H9 (cell line): ENCODE measurements at regions not wholly inside any gene's neighbourhood (a gene's known extent, or its start where the extent isn't known, plus 50 kb on each side); places are given as distances from the start of the nearest gene placed in this dataset.

Source experiments
- DNase-seq: peaks from one replicate; pipeline ENCODE4 v3.0.0-alpha.2; 2017
- H2AFZ ChIP-seq: one replicate; pipeline ENCODE4 v1.6.1; 2013; ENCODE audit warnings: mild to moderate bottlenecking, low read length, control low read depth, moderate library complexity
- H2AK5ac ChIP-seq: 2 replicates; pipeline ENCODE4 v1.6.1; 2013; ENCODE audit warnings: low read length, control low read depth, mixed read lengths; ENCODE audit not compliant: insufficient read length
- H2BK120ac ChIP-seq: one replicate; pipeline ENCODE4 v1.6.1; 2013; ENCODE audit warnings: low read depth, mild to moderate bottlenecking, low read length, control low read depth, inconsistent platforms; ENCODE audit not compliant: poor library complexity, severe bottlenecking
- H2BK12ac ChIP-seq: 2 replicates; pipeline ENCODE4 v1.6.1; 2013; ENCODE audit warnings: low read length, control low read depth, mixed read lengths, low read depth; ENCODE audit not compliant: insufficient read length
- H2BK15ac ChIP-seq: 2 replicates; pipeline ENCODE4 v1.6.1; 2013; ENCODE audit warnings: low read depth, low read length, control low read depth
- H2BK20ac ChIP-seq: one replicate; pipeline ENCODE4 v1.6.1; 2013; ENCODE audit warnings: low read depth, mild to moderate bottlenecking, low read length, control low read depth, inconsistent platforms; ENCODE audit not compliant: poor library complexity, severe bottlenecking
- H2BK5ac ChIP-seq: 2 replicates; pipeline ENCODE4 v1.6.1; 2013; ENCODE audit warnings: low read length, control low read depth, mixed read lengths; ENCODE audit not compliant: insufficient read length
- H3K14ac ChIP-seq: 2 replicates; pipeline ENCODE4 v1.6.1; 2013; ENCODE audit warnings: low read length, control low read depth; ENCODE audit not compliant: insufficient read depth
- H3K18ac ChIP-seq: 2 replicates; pipeline ENCODE4 v1.6.1; 2013; ENCODE audit warnings: low read depth, mild to moderate bottlenecking, mixed read lengths, low read length, control low read depth; ENCODE audit not compliant: insufficient read length
- H3K23ac ChIP-seq: 2 replicates; pipeline ENCODE4 v1.6.1; 2013; ENCODE audit warnings: low read length, control low read depth, mixed read lengths, low read depth; ENCODE audit not compliant: insufficient read length
- H3K23me2 ChIP-seq: 2 replicates; pipeline ENCODE4 v1.6.1; 2013; ENCODE audit warnings: low read depth, mild to moderate bottlenecking, mixed read lengths, low read length, control low read depth; ENCODE audit not compliant: insufficient read length, poor library complexity, severe bottlenecking
- H3K27ac ChIP-seq: 2 replicates; pipeline ENCODE4 v1.5.1; 2013; ENCODE audit warnings: low read length, control low read depth, mixed read lengths, low read depth; ENCODE audit not compliant: insufficient read length
- H3K27me3 ChIP-seq: 2 replicates; pipeline ENCODE4 v1.6.1; 2013; ENCODE audit warnings: low read length, control low read depth, inconsistent platforms; ENCODE audit not compliant: insufficient read depth
- H3K4ac ChIP-seq: 2 replicates; pipeline ENCODE4 v1.6.1; 2013; ENCODE audit warnings: low read depth, mild to moderate bottlenecking, control low read depth, inconsistent platforms, low read length, moderate library complexity
- H3K4me1 ChIP-seq: 2 replicates; pipeline ENCODE4 v1.6.1; 2013; ENCODE audit warnings: low read length, control low read depth, inconsistent platforms; ENCODE audit not compliant: insufficient read depth
- H3K4me2 ChIP-seq: 2 replicates; pipeline ENCODE4 v1.6.1; 2013; ENCODE audit warnings: low read length, control low read depth, mixed read lengths; ENCODE audit not compliant: insufficient read length, insufficient read depth
- H3K56ac ChIP-seq: 2 replicates; pipeline ENCODE4 v1.6.1; 2013; ENCODE audit warnings: low read depth, mild to moderate bottlenecking, mixed read lengths, low read length, control low read depth; ENCODE audit not compliant: insufficient read length
- H3K79me1 ChIP-seq: 2 replicates; pipeline ENCODE4 v1.6.1; 2013; ENCODE audit warnings: low read depth, mild to moderate bottlenecking, moderate library complexity, low read length, control low read depth, inconsistent platforms; ENCODE audit not compliant: insufficient read depth, poor library complexity, severe bottlenecking
- H3K79me2 ChIP-seq: 2 replicates; pipeline ENCODE4 v1.6.1; 2013; ENCODE audit warnings: low read length, control low read depth, inconsistent platforms; ENCODE audit not compliant: insufficient read depth
- H3K9ac ChIP-seq: 2 replicates; pipeline ENCODE4 v1.6.1; 2013; ENCODE audit warnings: low read length, control low read depth, mixed read lengths; ENCODE audit not compliant: insufficient read length; ENCODE audit errors: extremely low read depth
- H3K9me3 ChIP-seq: one replicate; pipeline ENCODE4 v1.6.1; 2013; ENCODE audit warnings: low read depth, low read length, inconsistent platforms; ENCODE audit not compliant: control insufficient read depth
- H3T11ph ChIP-seq: one replicate; pipeline ENCODE4 v1.6.1; 2013; ENCODE audit warnings: mild to moderate bottlenecking, low read length, control low read depth, inconsistent platforms
- H4K20me1 ChIP-seq: one replicate; pipeline ENCODE4 v1.6.1; 2013; ENCODE audit not compliant: control insufficient read depth, insufficient read length, insufficient read depth
- H4K5ac ChIP-seq: 2 replicates; pipeline ENCODE4 v1.6.1; 2013; ENCODE audit warnings: low read depth, mild to moderate bottlenecking, mixed read lengths, low read length, control low read depth; ENCODE audit not compliant: insufficient read length
- H4K8ac ChIP-seq: replicated peaks from 2 replicates; pipeline ENCODE4 v1.6.1; 2013; ENCODE audit warnings: low read length, control low read depth, mixed read lengths, low read depth; ENCODE audit not compliant: insufficient read length
- H4K91ac ChIP-seq: 2 replicates; pipeline ENCODE4 v1.6.1; 2013; ENCODE audit warnings: low read depth, mild to moderate bottlenecking, moderate library complexity, mixed read lengths, low read length, control low read depth; ENCODE audit not compliant: insufficient read length
- H3K27ac Mint-ChIP-seq, 3 experiments: 2 replicates in 2 of 3; 3 replicates in 1 of 3; pipeline ENCODE4 v1.8.0; 2020 to 2021; ENCODE audit warnings: mixed read lengths in 3 of 3, mild to moderate bottlenecking in 1 of 3, moderate library complexity in 1 of 3
- H3K27me3 Mint-ChIP-seq: 2 replicates; pipeline ENCODE4 v1.8.0; 2021; ENCODE audit warnings: low read depth, mild to moderate bottlenecking, moderate library complexity, mixed read lengths
- H3K36me3 Mint-ChIP-seq, 3 experiments: 2 replicates in 2 of 3; 3 replicates in 1 of 3; pipeline ENCODE4 v1.8.0; 2020 to 2021; ENCODE audit warnings: low read depth in 3 of 3, mixed read lengths in 3 of 3; ENCODE audit not compliant: insufficient read depth in 1 of 3
- H3K4me1 Mint-ChIP-seq, 2 experiments: 2 replicates each; pipeline ENCODE4 v1.8.0; 2020; ENCODE audit warnings: mixed read lengths in 2 of 2
- H3K4me3 Mint-ChIP-seq, 2 experiments: 2 replicates in 1 of 2; 3 replicates in 1 of 2; pipeline ENCODE4 v1.8.0; 2020 to 2021; ENCODE audit warnings: mild to moderate bottlenecking in 2 of 2, mixed read lengths in 2 of 2, moderate library complexity in 1 of 2
- H3K9me3 Mint-ChIP-seq, 2 experiments: 2 replicates in 1 of 2; 3 replicates in 1 of 2; pipeline ENCODE4 v1.8.0; 2020; ENCODE audit warnings: mild to moderate bottlenecking in 2 of 2, mixed read lengths in 2 of 2, moderate library complexity in 1 of 2
- CTCF ChIP-seq: fragments of 200-600 bp; sonication (generic); conservative IDR thresholded peaks from 3 replicates; pipeline ENCODE4 v1.8.0; 2021; ENCODE audit warnings: antibody characterized with exemption, mild to moderate bottlenecking

GRCh38 chr3:30464381-30464780 is 142.0 kb upstream of the TGFBR2 start:
- Histone ChIP-seq H3K79me2 (no peaks in the 10 kb centered on the region), H4K5ac (no peak overlapping the region), H3K9me3 (no peaks in the 10 kb centered on the region), H3K14ac (no peak overlapping the region), H3K4ac (no peak overlapping the region), H2BK12ac (no peak overlapping the region), H2AFZ (no peak overlapping the region), H3K18ac (no peak overlapping the region), H3K23ac (no peak overlapping the region), H2BK5ac (no peak overlapping the region), H2BK15ac (no peak overlapping the region), H3K27ac (no peak overlapping the region), H3K27me3 (no peaks in the 10 kb centered on the region), H3K4me1 (no peaks in the 10 kb centered on the region), H2BK20ac (no peak overlapping the region), H3K9ac (no peak overlapping the region), H2AK5ac (no peak overlapping the region), H4K8ac (no peak overlapping the region), H2BK120ac (no peak overlapping the region), H4K20me1 (no peaks in the 10 kb centered on the region), H4K91ac (no peak overlapping the region), H3K4me2 (no peak overlapping the region), H3K56ac (no peak overlapping the region), H3T11ph (no peak overlapping the region), H3K23me2 (no peaks in the 10 kb centered on the region), H3K79me1 (no peaks in the 10 kb centered on the region)
- Mint-ChIP-seq H3K4me3 (no peak overlapping the region), H3K27me3 (no peaks in the 10 kb centered on the region), H3K4me1 (0 out of 4 replicates have a peak, but pooled peaks cover 0 to 2% of the 10 kb centered on the region in 2 experiments), H3K9me3 (peaks cover 0 to 2% of the 10 kb centered on the region in 2 experiments; a peak in 1 of 5 replicates), H3K36me3 (no peaks in the 10 kb centered on the region; a peak in 2 of 7 replicates), H3K27ac (no peak overlapping the region)
- no peak for DNase-seq
- no peak for TF ChIP-seq CTCF
